H1 (cell line): ENCODE measurements at regions not wholly inside any gene's neighbourhood (a gene's known extent, or its start where the extent isn't known, plus 50 kb on each side); places are given as distances from the start of the nearest gene placed in this dataset.

Experiments used
- CTCF ChIA-PET: fragments of 300-600 bp; sonication (Branson Sonifier 250); formaldehyde crosslinking; loops from one replicate; lab custom pipeline; 2021; ENCODE audit not compliant: partially characterized antibody; lab: Charles Lee
- POLR2A ChIA-PET: fragments of 300-600 bp; sonication (Branson Sonifier 250); formaldehyde crosslinking; loops from one replicate; lab custom pipeline; 2021; ENCODE audit warnings: inconsistent platforms; ENCODE audit not compliant: partially characterized antibody; lab: Charles Lee
- DNase-seq, 2 experiments: peaks; one replicate each; pipeline versions ENCODE4 v3.0.0 to v3.0.0-alpha.2; 2010 to 2022; ENCODE audit warnings: low spot score in 2 of 2, low read depth in 1 of 2, mixed read lengths in 1 of 2
- FAIRE-seq: peaks from 2 replicates; lab custom pipeline; 2011; peaks lifted over from hg19 to GRCh38; lab: Jason Lieb, UNC
- H2AFZ ChIP-seq: 2 replicates; pipeline ENCODE4 v1.8.1; 2012; ENCODE audit warnings: low read length, inconsistent platforms
- H2AK5ac ChIP-seq: 2 replicates; pipeline ENCODE4 v1.6.1; 2013; ENCODE audit warnings: low read depth, low read length
- H2BK120ac ChIP-seq: replicated peaks from 2 replicates; pipeline ENCODE3; 2013; ENCODE audit warnings: low read depth, low read length, inconsistent platforms
- H2BK12ac ChIP-seq: 2 replicates; pipeline ENCODE4 v1.6.1; 2013; ENCODE audit warnings: low read depth, low read length
- H2BK15ac ChIP-seq: 2 replicates; pipeline ENCODE4 v1.6.1; 2013; ENCODE audit warnings: low read length
- H2BK20ac ChIP-seq: 2 replicates; pipeline ENCODE4 v1.6.1; 2013; ENCODE audit warnings: low read length
- H2BK5ac ChIP-seq: 2 replicates; pipeline ENCODE4 v1.6.1; 2013; ENCODE audit warnings: low read depth, low read length
- H3K14ac ChIP-seq: 2 replicates; pipeline ENCODE4 v1.6.1; 2013; ENCODE audit warnings: inconsistent platforms; ENCODE audit not compliant: insufficient read length
- H3K18ac ChIP-seq: 2 replicates; pipeline ENCODE4 v1.6.1; 2013; ENCODE audit warnings: low read length; ENCODE audit errors: extremely low read depth
- H3K23ac ChIP-seq: 2 replicates; pipeline ENCODE4 v1.6.1; 2013; ENCODE audit warnings: inconsistent platforms; ENCODE audit not compliant: insufficient read length
- H3K23me2 ChIP-seq: 2 replicates; pipeline ENCODE4 v1.6.1; 2013; ENCODE audit warnings: low read depth, low read length
- H3K27ac ChIP-seq: 2 replicates; pipeline ENCODE4 v1.6.1; 2011; ENCODE audit warnings: low read depth, low read length, inconsistent platforms
- H3K27me3 ChIP-seq, 4 experiments: replicated peaks in 1 of 4; 1 replicate in 1 of 4; 2 replicates in 3 of 4; pipeline versions ENCODE4 v1.6.1 to v1.8.1; 2011 to 2013; ENCODE audit warnings: low read length in 3 of 4, mild to moderate bottlenecking in 3 of 4, inconsistent platforms in 2 of 4, mixed read lengths in 2 of 4, moderate library complexity in 1 of 4; ENCODE audit not compliant: control insufficient read depth in 3 of 4, insufficient read depth in 3 of 4; ENCODE audit errors: extremely low read depth in 1 of 4
- H3K36me3 ChIP-seq, 4 experiments: 2 replicates each; pipeline versions ENCODE4 v1.6.1 to v1.8.1; 2011 to 2013; ENCODE audit warnings: mild to moderate bottlenecking in 4 of 4, low read length in 3 of 4, moderate library complexity in 2 of 4, control low read depth in 1 of 4, inconsistent platforms in 1 of 4; ENCODE audit not compliant: insufficient read depth in 4 of 4, control insufficient read depth in 2 of 4
- H3K4ac ChIP-seq: replicated peaks from 2 replicates; pipeline ENCODE3; 2013; ENCODE audit warnings: low read length, low read depth, mixed read lengths, inconsistent platforms; ENCODE audit not compliant: insufficient read length
- H3K4me1 ChIP-seq, 4 experiments: replicated peaks in 1 of 4; 1 replicate in 1 of 4; 2 replicates in 3 of 4; pipeline versions ENCODE4 v1.6.1 to v1.8.1; 2011 to 2013; ENCODE audit warnings: low read length in 3 of 4, inconsistent platforms in 2 of 4, mixed read lengths in 1 of 4; ENCODE audit not compliant: insufficient read depth in 4 of 4, control insufficient read depth in 3 of 4
- H3K4me2 ChIP-seq, 2 experiments: 2 replicates each; pipeline versions ENCODE4 v1.6.1 to v1.8.1; 2011 to 2013; ENCODE audit warnings: low read depth in 2 of 2, low read length in 2 of 2, control low read depth in 1 of 2, inconsistent platforms in 1 of 2, mild to moderate bottlenecking in 1 of 2; ENCODE audit not compliant: insufficient read depth in 1 of 2
- H3K4me3 ChIP-seq, 4 experiments: fragments of 200-600, 300-600 bp in 1 of 4; sonication (generic), shearing (Covaris generic), sonication (Bioruptor Twin) in 1 of 4; 2 replicates each; pipeline versions ENCODE4 v1.5.1 to v1.8.1; 2011 to 2016; ENCODE audit warnings: low read length in 4 of 4, low read depth in 3 of 4, control low read depth in 2 of 4, inconsistent platforms in 2 of 4, mild to moderate bottlenecking in 2 of 4, mixed read lengths in 1 of 4, moderate library complexity in 1 of 4; ENCODE audit not compliant: insufficient read depth in 2 of 4; ENCODE audit errors: extremely low read depth in 1 of 4
- H3K56ac ChIP-seq: replicated peaks from 2 replicates; pipeline ENCODE3; 2013; ENCODE audit warnings: low read depth, mild to moderate bottlenecking, mixed read lengths, low read length, inconsistent platforms; ENCODE audit not compliant: insufficient read length
- H3K79me1 ChIP-seq: 2 replicates; pipeline ENCODE4 v1.6.1; 2013; ENCODE audit warnings: low read depth, low read length, control low read depth
- H3K79me2 ChIP-seq, 2 experiments: 2 replicates each; pipeline versions ENCODE4 v1.6.1 to v1.8.1; 2012 to 2013; ENCODE audit warnings: low read length in 2 of 2, mild to moderate bottlenecking in 2 of 2, inconsistent platforms in 1 of 2; ENCODE audit not compliant: insufficient read depth in 2 of 2, control insufficient read depth in 1 of 2
- H3K9ac ChIP-seq, 4 experiments: replicated peaks in 1 of 4; 1 replicate in 1 of 4; 2 replicates in 3 of 4; pipeline versions ENCODE4 v1.6.1 to v1.8.1; 2011 to 2013; ENCODE audit warnings: low read depth in 3 of 4, low read length in 3 of 4, control low read depth in 2 of 4, mild to moderate bottlenecking in 2 of 4, moderate library complexity in 2 of 4, inconsistent platforms in 1 of 4; ENCODE audit errors: extremely low read depth in 1 of 4
- H3K9me3 ChIP-seq, 2 experiments: 2 replicates each; pipeline versions ENCODE4 v1.6.1 to v1.8.1; 2012 to 2013; ENCODE audit warnings: mild to moderate bottlenecking in 2 of 2, moderate library complexity in 2 of 2, control low read depth in 1 of 2, inconsistent platforms in 1 of 2, low read depth in 1 of 2, low read length in 1 of 2, mixed read lengths in 1 of 2; ENCODE audit not compliant: insufficient read depth in 2 of 2
- H4K20me1 ChIP-seq, 2 experiments: replicated peaks in 1 of 2; 2 replicates each; pipeline versions ENCODE3 to v1.8.1; 2011 to 2013; ENCODE audit warnings: inconsistent platforms in 2 of 2, low read length in 2 of 2, mild to moderate bottlenecking in 1 of 2; ENCODE audit not compliant: insufficient read depth in 2 of 2, control insufficient read depth in 1 of 2
- H4K5ac ChIP-seq: 2 replicates; pipeline ENCODE4 v1.6.1; 2013; ENCODE audit warnings: low read length, low read depth, mixed read lengths, inconsistent platforms; ENCODE audit not compliant: insufficient read length
- H4K8ac ChIP-seq: 2 replicates; pipeline ENCODE4 v1.8.0; 2013; ENCODE audit warnings: mild to moderate bottlenecking, moderate library complexity, low read length, inconsistent platforms; ENCODE audit not compliant: insufficient read depth; ENCODE audit errors: extremely low read depth
- H4K91ac ChIP-seq: replicated peaks from 2 replicates; pipeline ENCODE3; 2013; ENCODE audit warnings: low read length, mixed read lengths, inconsistent platforms; ENCODE audit not compliant: insufficient read length
- KDM1A ChIP-seq: fragments of 200-600, 300-600 bp; sonication (generic); IDR thresholded peaks from 2 replicates; pipeline ENCODE4 v1.7.1; 2016; ENCODE audit warnings: mild to moderate bottlenecking, low read length, borderline replicate concordance
- RAD21 ChIP-seq, 2 experiments: IDR thresholded peaks in 1 of 2; conservative IDR thresholded peaks in 1 of 2; 2 replicates each; pipeline ENCODE4 v1.6.1; 2011; ENCODE audit warnings: low read depth in 2 of 2, low read length in 2 of 2, improper control_type of control experiment in 1 of 2, inconsistent platforms in 1 of 2, mild to moderate bottlenecking in 1 of 2, moderate library complexity in 1 of 2
- SIRT6 ChIP-seq: IDR thresholded peaks from one replicate; pipeline ENCODE4 v1.7.1; 2012; ENCODE audit warnings: low read length, inconsistent platforms
- SP2 ChIP-seq: IDR thresholded peaks from 2 replicates; pipeline ENCODE4 v1.6.1; 2012; ENCODE audit warnings: mild to moderate bottlenecking, low read length, inconsistent platforms
- TEAD4 ChIP-seq: IDR thresholded peaks from 2 replicates; pipeline ENCODE4 v1.6.1; 2012; ENCODE audit warnings: low read depth, low read length, inconsistent platforms, mixed read lengths
- WGBS, 2 experiments: shearing (Covaris generic) in 1 of 2; methylation state at CpG; one replicate each; pipeline versions ENCODE4 v1.1.6 to v1.1.7; 2013 to 2015; ENCODE audit warnings: low lambda C conversion rate in 2 of 2, mixed read lengths in 2 of 2, inconsistent platforms in 1 of 2, low coverage in 1 of 2, missing lambda C conversion rate in 1 of 2; ENCODE audit not compliant: insufficient replicate concordance in 2 of 2, insufficient coverage in 1 of 2, insufficient read length in 1 of 2; ENCODE audit errors: extremely low coverage in 1 of 2, missing lambda C conversion rate in 1 of 2; 5-methylcytosine and 5-hydroxymethylcytosine counted together

DNA sequence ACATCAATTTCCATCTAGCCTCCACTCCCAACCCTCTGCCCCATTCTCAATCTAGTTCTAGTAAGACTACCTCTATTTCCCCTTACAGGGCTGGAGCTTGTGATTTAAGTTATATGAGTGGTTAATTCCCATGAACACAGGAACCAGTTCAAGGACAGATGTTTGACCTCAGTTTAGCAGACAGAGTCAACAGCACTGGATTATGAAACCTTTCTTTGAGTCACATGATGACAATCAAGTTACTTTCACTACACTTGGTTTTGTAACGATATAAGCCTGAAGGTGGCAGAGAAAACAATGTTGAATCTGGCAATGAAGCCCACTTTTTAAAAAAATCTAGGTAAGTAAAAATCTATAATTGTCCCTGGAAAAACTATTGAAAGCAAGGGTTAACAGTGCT is 1646.2 kb upstream of the FLRT2 start:
- POLR2A ChIA-PET: no interaction called here
- no peak overlapping the region for H2BK120ac ChIP-seq
- no peak overlapping the region for H3K56ac ChIP-seq
- H3K4me2 ChIP-seq: no peak overlapping the region
- no peak overlapping the region for H3K23ac ChIP-seq
- no peaks in the 10 kb centered on the region; the same call in 1 of the 2 replicates for H3K23me2 ChIP-seq
- H3K4ac ChIP-seq: no peak overlapping the region
- H3K27ac ChIP-seq: no peak overlapping the region
- no peaks in the 10 kb centered on the region for H3K79me1 ChIP-seq
- no peaks in the 10 kb centered on the region for H3K27me3 ChIP-seq
- H3K4me1 ChIP-seq: no peaks in the 10 kb centered on the region
- no peak for TF ChIP-seq RAD21 (IDR thresholded peaks at IDR 0.05 in 1 of 2, conservative IDR thresholded peaks at IDR 0.05 in 1 of 2; ENCODE audit: low read depth in 2 of 2, low read length in 2 of 2)
- TF ChIP-seq SP2: no peak
- no peak for TF ChIP-seq TEAD4
- no peak for TF ChIP-seq KDM1A
- TF ChIP-seq SIRT6: no peak
- H2AFZ ChIP-seq: no peak overlapping the region
- H3K4me3 ChIP-seq: no peak overlapping the region
- H2BK12ac ChIP-seq: no peak overlapping the region
- H2BK5ac ChIP-seq: no peak overlapping the region
- FAIRE-seq (no peak), DNase-seq (no peak)
- no peak overlapping the region for H3K14ac ChIP-seq
- H3K79me2 ChIP-seq: no peaks in the 10 kb centered on the region
- CTCF ChIA-PET: no interaction called here
- H3K18ac ChIP-seq: no peak overlapping the region
- H2BK15ac ChIP-seq: no peak overlapping the region
- no peak overlapping the region for H4K5ac ChIP-seq
- no peak overlapping the region for H4K91ac ChIP-seq
- H3K9me3 ChIP-seq: no peaks in the 10 kb centered on the region
- no peaks in the 10 kb centered on the region for H3K36me3 ChIP-seq
- H4K8ac ChIP-seq: no peak overlapping the region
- no peak overlapping the region for H2AK5ac ChIP-seq
- no peak overlapping the region for H3K9ac ChIP-seq
- WGBS, 2 experiments: 94% methylated on average over 1 of the region's 1 CpG; no CpG with 5 or more reads in 1 of the 2 experiments
- H2BK20ac ChIP-seq: no peak overlapping the region
- H4K20me1 ChIP-seq: no peaks in the 10 kb centered on the region
